HUDEP-2 (cell line): ENCODE measurements at regions not wholly inside any gene's neighbourhood (a gene's known extent, or its start where the extent isn't known, plus 50 kb on each side); places are given as distances from the start of the nearest gene placed in this dataset.

Source experiments
- DNase-seq, 76 experiments: peaks; one replicate each; lab custom pipeline; 2025; ENCODE audit not compliant: unreplicated experiment in 76 of 76; lab: John Stamatoyannopoulos, UW

DNA sequence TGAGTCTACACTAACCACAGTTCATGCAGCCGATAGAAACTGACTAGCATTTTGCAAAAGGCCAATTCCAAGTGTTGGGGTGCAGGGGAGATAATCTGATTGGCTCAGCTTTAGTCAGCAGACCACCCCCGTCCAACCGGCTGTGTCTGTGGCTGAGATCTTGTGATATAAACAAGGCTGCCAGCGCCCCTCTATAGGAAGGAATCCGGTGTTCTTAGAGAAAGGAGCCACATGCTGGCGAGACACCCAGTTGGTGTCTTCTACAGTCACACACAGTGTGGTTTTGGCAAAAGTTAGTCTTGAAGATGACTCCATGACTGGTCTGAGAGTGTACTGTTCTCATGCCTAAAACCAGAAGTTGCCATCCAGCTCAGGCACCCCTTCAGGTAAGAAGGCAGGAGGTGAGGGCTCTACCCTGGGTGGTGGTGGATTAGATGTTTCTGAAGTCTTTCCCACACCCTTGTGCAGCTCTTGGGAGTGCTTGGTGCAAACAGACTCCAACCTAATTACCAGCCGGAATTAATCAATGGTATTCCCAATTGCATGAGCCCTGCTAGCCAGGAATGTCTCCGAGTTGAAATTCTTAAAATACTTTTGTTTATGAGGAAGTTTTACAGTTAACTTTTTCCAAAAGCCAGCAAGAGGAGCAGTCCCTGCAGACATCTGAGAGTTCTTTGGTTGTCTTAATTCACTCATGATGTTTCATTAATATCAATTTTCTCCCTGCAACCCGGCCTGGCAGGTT, 172.3 kb upstream of the IRX6 start:
- DNase-seq: no peak

DNA sequence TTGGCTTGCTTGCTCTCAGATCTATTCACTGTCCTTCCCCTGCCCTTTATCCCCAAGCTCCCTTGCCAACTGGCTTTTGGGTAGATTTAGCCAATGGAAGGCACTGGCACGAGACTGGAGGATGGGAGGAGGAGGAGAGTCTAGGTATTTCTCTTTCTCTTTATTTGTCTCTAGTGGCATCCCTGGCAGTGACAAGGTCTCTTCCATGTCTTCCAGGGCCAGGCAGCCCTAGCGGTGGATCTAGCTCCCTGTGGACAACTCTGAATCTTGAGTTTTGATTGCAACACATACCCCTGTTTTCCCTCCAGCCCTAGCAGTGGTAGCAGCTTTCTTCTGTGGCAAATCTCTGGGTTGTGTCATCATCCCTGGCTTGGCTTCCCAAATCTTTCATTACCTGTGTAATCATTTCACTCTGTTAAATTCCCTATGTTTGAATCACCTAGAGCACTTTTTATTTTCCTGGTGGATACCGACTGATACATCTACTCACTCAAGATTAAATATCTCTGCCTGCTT, 171.1 kb upstream of the IRX6 start:
- DNase-seq: no peak

DNA sequence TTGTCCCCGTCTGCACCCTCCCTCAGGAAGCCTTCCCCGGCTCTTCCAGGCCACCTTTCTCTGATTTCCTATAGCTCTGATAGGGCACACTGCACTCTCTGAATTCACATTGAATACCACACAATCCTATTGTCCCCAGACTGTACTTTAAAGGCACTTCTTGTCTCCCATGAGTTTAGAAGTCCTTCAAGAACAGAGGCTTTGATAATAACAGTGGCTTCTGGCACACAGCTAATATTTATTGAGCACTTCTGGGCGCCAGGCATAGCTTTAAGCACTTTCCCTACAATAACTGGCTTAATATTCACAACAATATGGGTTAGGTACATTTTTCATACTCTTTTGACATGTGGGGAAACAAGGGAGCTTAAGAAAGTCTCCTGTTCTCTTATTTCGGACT, 169.7 kb upstream of the IRX6 start:
- no peak for DNase-seq

DNA sequence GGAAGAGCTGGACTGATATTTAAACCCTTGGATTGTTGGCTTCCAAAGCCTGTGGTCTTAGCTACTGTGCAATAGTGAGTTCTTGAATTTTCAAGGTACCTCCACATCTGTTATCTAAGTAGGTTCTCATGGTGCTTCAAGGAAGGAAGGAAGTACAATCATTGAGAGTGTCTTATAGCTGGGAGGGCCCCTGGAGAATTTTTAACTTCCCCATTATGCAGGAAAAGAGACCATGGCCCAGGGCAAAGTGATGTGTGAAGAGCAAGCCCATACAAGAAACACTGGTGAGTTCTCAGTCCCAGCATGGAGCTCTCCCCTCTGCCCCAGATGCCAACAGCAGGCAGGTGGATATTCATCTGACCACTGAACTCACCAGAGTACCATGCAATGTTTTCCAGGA, 169.0 kb upstream of the IRX6 start:
- DNase-seq: no peak

DNA sequence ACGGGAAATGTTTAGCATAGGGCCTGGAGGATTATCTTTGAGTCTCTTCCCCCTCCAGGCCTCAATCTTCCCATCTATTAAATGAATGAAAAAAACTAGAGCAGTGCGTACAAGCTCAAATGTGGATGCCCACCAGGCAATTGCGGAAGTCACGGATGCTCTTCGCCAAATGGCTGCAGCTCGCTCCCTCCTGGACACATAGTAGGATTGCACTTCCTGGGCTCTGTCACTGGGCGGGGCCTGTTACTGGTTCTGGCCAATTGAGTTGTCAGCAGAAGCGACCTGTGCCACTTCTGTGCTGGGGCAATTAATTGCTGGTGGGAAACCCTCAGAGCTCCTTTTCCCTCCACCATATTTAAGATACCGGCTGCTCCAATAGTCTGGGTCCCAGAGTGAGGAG, 168.2 kb upstream of the IRX6 start:
- DNase-seq: no peak

DNA sequence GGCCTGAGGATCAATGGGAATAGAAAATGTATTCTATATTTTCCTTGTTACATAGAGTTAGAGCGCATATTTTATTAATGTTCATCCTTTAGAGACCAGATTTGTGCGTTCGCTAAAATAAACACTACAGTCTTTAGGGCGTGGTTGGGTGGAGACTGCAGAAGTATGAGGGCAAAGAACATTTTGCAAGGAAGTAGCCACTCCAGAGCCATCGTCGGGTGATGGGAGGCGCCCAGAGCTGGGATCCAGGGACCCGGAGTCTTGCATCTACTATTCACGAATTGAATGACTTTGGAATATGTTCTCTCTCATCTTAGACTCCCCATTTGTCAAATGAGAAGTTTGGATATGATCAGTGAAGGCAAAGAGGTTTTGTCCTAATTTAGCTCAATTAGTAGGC, 154.2 kb upstream of the IRX6 start:
- DNase-seq: no peak

DNA sequence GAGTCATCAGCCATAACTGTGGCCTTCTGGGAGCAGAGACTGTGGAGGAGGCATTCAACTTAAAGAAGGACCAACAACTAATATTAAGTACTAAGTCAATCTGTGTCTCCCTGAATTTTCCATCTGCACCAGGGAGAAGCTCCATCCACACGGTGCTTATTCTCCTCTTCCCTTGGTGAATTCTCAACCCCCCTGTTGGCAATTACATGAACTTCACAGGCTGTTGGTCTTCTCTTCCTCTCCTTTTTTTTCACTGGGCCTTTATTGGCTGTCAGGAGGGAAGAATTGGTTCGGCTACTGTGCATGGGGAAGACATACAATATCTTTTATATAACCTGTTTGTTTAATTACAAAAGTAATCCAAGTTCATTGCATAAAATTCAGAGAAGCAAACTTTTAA, 152.8 kb upstream of the IRX6 start:
- no peak for DNase-seq

DNA sequence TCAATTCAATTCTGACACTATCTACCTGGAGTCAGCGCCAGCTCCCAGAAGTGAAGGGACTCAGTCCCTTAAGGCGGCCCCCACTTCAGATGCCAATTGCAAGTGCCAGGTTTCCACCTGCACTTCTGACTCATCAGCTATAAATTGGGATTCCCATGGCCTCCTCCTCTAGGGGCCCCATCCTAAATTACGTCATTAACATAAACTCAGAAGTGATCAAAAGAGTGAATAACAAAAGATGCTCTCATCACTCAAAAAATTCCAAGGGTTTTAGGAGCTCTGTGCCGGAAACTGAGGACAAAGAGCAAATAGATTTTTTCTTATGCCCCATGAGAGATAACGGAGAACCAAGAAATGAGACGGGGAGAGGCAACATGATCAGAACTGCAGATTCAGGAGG, 148.6 kb upstream of the IRX6 start:
- DNase-seq: no peak

DNA sequence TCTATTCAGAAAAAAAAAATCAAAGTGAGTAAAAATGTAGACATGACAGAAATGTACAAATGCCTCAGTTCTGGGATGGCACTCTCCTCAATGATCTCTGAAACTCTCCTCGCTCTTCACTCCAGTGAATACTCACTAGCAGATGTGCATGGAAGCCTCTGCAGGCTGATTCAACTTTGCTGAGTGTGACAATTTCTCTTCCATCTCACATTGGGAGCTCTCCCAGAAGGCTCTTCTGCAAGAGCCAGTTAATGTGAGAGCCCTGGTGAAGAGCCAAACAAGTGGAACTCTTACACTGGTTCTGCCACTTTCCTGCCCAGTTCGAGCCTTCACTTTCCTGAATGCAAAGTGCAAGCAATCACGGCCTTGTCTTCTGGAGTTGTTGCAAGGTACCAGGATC, 147.1 kb upstream of the IRX6 start:
- DNase-seq: no peak

DNA sequence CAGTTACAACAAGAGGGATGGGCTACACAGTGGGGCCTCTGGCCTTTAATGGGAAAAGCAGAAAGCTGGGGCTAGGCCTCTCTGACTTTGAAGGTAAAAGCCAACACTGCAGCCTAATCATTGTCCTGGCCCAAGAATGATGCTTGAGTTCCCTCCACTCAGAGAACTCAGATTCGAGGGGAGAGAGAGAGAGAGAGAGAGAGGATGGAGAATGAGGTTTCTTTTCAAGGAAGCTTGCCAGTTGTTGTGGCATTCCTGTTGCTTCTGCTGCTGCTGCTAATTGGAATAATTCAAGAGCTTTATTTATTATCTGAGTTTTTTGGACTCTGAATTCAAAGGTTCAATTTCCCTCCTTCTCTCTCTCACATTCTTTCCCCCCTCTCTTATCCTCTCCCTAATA, 144.6 kb upstream of the IRX6 start:
- no peak for DNase-seq

DNA sequence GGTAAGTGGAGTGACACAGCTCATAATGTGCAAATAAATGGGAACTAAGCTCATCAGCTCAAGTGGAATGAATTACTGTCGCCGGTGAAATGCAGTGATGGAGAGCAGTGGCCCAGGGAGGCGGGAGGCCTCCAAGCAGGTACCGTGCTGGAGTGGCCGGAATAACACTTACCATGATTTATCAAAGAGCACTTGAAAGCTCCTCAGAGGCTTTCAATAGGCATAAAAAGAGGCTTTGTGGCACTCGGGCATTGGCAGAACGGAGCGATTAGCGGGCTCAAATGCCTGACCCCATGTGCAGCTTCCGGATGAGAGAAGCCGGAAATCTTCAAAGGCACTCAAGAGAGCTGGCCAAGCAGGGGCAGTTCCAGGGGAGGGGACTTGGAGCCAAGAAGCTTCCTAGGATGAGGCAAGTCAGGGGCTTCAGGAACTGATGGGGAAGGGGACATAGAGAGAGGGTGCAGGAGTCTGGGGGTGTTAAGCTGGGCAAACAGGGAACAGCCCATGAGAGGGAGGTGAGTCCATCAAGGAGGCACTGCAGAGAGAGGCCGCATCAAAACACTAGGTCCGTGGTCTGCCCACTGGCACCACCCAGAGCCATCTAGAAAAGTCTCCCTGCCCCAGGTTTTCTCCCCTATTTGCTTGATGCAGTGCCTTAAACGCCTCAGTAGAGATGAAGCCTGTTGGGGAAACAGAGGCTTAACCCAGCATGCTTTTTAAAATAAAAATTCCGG, 144.0 kb upstream of the IRX6 start:
- DNase-seq: no peak

DNA sequence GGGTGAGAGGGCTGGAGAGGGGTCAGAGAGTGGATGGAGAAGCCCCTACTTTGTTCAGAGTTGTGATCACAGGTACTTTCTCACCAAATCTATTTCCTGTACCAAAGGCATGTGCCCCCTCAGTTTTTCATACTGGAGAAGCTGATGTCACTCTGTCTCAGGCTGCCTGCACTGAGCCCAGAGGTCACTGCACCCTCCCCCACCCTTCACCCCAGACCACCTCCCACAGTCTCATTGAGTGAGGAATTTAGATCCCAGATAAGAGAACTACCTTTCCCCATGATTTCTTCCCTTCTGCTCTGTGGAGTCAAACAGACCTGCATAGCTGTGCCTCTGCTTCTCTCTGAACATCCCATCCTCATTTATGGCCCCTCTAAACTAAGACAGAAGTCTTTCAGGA, 140.0 kb upstream of the IRX6 start:
- DNase-seq: no peak

DNA sequence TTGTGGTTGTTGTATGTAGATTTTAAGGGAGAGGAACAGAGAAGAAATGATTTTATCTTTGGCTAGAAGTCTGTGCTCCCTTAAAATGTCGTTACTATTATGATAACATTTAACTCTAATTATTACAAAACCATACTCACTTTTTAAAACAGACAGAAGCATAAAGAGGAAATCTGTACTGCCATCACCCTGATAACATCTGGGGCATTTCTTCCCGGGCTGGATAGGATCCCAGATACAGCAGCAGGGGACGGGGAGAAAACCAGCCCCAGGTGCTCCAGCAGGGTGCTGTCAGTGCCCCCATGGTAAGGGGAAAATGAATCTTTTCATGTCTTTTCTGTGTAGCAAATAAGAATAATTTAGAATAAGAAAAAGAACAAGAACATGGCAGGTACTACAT, 139.4 kb upstream of the IRX6 start:
- DNase-seq: no peak

DNA sequence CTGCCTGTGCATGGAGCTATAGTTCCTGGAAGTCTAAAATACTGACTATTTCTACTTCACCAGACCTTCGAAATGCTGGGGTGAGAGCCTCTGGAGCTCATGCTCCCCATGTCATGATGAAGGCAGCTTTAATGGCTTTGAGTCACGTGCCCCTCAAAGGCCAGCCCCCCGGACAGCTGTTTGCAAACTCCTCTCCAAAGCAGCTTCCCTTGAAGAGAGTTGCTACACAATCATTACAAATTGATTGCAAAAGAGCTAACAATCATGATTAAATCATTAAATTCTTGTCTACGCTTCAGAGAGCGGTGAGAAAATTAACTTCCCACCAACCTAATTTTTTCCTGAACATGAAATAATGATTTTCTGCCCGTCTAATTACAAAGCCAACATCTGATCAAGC, 134.8 kb upstream of the IRX6 start:
- no peak for DNase-seq

DNA sequence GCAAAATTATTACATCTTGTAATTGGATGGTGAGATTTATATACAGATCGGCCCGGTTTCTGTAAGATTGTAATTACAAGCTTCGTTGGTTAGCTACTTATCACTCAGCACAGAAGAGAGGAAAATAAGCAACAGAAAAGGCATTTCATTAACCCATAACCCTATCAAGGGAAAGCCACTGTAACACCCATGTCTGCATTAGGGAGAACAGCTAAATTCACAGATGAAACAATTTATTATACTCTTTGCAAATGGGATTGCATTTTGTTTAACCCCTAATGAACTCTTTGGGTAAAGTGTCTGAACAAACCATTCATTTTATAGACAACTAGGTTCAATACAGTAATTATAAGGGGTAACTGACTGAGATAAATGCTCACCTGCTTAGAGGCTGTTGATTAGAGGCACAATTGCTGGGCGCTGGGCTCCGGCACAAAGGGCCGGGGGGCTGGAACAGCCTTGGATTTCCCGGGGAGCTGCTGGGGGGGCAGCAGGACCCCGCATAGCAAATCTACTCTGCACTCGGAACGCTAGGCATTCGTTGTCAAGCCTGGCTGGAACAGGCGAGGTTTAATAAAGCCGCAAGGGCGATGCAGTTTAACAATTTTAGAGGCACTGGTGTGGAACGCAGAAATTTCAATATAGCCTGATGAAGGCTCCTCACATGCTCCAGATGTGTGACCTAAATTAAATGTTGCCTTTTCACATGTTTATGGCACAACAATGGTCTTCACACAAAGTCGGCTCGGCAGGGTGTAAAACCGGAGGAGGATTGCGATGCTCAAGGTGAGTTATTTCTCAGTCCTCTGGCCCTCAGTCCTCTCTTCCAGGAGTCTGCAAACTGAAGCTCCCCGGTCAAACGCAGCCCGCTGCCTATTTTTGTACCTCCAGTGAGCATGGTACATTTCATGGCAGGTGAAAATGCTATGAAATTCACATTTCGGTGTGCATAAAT, 134.0 kb upstream of the IRX6 start:
- no peak for DNase-seq

DNA sequence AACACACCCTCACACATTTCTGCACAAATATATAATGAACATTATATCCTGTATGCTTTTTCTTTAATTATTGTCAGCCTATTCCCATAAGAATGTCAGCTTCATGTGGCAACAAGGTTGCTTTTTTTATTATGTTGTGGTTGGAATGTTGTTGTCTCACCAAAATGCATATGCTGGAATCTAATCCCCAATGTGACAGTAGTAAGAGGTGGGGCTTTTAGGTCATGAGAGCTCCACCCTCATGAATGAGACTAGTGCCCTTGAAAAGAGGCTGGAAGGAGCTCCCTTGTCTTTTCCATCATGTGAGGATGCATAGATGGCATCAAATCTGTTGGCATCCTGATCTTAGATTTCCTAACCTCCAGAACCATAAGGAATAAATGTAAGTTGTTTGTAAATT, 131.3 kb upstream of the IRX6 start:
- DNase-seq: no peak

DNA sequence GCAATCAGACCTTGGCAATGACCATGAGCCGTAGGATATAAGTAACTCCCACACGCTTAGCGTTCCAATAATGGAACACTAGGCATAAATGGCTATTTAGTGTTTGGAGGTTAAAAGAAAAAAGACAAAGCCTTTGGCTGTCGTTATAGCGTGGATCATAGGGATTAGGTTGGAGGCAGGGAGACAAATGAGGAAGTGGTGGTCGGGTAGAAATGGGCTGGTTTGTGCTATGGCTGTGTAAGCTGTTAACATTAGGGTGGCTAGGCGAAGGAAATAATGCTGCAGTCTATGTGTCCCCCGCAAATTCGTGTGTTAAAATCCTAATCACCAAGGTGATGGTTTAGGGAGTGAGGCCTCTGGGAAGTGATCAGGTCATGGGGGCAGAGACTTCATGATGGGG, 120.4 kb upstream of the IRX6 start:
- no peak for DNase-seq

DNA sequence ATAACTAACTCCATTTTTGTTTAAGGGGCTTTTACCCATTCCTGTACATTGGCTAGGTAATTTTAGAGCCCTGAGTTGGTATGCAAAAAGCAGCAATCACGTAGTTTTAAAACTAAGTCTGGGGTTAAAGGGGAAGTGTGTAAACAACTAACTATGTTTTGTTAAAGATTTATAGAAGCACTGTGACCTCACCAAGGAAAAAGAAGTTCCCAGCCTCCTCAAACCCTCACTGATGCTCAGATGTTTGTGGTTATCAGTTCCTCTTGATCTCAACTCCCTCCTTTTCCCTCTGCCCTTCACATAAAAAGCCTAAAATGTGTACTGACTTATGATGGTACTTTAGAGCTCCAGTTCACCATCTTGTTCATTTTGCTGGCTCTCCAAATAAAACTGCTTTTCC, 119.9 kb upstream of the IRX6 start:
- DNase-seq: no peak

DNA sequence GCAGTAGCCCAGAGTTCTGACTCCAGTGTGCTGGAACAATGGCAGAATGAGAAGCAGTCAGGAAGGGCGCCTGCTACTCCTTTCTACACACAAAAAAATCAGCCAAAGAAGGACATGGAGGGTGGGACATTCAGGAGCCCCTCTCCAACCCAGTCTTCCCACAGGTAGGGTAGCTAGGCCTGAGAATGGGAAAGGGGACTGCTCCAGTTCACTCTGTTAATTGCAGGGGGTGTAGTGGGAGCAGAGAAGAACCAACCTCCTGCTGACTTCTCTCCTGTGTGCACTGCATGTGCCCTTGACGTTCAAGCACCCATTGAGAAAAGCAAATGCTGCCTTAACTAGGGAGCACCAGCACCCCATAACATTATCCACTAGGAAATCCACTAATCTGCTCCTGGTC, 119.1 kb upstream of the IRX6 start:
- no peak for DNase-seq

DNA sequence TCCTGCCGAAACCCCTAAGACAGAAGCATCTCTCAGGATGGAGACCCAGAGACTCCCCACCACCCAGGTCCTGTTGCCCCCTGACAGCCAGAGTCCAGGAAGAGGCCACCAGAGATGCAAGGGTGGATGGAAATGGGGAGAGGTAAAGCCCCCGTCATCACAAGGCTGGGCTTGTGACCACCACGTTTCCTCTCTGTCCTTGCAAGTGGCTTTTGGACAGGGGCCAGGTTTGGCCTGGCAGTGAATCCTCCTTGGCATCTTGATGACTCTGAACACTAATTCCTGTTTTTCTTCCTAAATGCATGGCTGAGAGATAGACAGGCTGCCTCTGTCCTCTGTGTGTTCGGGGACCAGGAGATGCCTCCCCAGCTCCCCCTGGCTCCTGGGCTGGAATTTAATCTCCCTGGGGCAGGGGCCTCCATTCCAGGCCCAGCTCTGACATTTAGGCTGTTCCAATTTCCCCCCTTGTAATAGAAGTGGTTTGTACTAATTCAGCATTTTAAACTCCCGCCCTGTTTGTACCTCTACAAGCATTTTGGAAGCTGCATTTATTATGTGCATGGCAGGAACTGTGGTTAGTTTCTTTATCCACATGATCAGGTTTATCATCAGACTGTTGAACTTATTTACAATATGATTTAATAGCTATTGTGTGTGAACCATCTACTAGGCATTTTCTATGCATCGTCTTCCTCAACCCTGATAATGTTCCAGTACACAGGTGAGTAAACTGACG, 116.1 kb upstream of the IRX6 start:
- DNase-seq: no peak

DNA sequence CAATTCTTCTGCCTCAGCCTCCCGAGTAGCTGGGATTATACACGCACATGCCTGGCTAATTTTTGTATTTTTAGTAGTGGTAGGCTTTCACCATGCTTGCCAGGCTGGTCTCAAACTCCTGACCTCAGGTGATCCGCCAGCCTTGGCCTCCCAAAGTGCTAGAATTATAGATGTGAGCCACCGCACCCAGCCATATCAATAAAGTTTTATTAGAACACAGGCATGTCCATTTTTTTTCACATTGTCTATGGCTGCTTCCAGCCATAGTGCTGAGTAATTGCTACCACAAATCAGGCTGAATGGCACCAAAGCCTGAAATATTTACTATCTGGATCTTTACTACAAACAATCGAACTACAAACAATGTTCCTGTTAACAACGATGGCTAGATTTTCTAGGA, 114.4 kb upstream of the IRX6 start:
- DNase-seq: no peak
